HG03378 (cell line): ENCODE measurements at regions not wholly inside any gene's neighbourhood (a gene's known extent, or its start where the extent isn't known, plus 50 kb on each side); places are given as distances from the start of the nearest gene placed in this dataset.

Source experiments
- ATAC-seq: cut with Tn5 transposase; IDR thresholded peaks from one replicate; pipeline ENCODE4 v1.9.1; 2021; ENCODE audit warnings: mild to moderate bottlenecking, moderate library complexity; ENCODE audit not compliant: unreplicated experiment

DNA sequence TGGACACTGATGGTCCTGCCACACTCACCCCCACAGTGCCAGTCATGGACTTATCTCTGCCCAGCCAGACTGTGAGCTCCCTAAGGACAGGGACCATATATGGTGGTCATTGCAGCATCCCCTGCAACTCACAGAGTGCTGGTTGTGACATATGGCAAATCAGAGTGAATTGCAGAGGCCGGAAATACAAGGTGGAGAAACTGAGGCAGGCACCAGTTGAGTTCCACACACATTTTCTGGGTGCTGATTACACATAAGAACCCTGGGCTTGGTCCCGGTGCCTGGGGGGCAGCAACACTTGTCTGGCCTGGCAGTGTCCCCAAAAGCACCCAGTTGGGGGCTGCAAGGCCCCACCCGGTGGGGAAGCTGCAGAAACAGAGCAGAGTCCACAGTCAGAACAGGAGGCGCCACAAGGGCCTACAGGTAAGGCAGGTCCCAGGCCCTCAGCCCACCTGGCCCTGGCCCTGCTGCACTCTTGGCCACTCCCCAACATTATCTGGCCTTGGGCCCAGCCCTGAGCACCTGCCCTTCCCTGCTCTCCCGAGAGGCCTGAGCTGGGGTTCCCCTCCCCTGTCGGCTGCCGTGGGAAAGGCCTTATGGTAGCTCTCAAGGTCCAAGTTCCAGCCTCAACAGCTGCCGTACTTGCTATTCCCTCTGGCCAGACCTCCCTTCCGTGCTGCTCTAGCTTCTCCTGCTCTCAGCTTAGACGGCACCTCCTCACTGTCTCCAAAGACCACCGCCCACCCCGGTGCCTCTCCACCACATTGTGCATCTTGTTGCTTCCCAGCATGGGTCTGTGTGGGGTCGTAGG, 140.8 kb upstream of the PTPN1 start:
- no peak for ATAC-seq

DNA sequence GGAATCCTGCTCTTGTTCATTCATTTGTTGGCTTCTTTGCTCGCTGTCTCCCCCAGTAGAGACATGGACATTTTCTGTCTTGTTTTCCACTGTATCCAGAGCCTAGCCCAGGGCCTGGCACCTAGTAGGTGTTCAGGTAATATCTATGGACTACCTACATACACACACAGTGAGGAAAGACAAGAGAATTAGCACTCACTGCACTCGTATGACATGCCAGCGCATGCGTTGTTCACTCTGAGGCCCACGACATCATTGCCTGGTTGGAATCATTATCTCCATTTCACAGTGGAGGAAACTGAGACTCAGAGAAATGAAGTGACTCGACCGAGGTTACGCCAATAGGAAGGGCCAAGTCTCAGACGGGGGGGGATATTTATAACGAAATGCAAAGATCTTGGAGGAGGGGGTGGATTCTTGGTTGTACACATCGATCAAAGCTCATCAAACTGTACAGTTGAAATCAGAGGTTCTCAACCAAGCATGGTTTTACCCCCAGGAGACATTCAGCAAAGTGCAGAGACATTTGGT, 140.1 kb upstream of the PTPN1 start:
- no peak for ATAC-seq

DNA sequence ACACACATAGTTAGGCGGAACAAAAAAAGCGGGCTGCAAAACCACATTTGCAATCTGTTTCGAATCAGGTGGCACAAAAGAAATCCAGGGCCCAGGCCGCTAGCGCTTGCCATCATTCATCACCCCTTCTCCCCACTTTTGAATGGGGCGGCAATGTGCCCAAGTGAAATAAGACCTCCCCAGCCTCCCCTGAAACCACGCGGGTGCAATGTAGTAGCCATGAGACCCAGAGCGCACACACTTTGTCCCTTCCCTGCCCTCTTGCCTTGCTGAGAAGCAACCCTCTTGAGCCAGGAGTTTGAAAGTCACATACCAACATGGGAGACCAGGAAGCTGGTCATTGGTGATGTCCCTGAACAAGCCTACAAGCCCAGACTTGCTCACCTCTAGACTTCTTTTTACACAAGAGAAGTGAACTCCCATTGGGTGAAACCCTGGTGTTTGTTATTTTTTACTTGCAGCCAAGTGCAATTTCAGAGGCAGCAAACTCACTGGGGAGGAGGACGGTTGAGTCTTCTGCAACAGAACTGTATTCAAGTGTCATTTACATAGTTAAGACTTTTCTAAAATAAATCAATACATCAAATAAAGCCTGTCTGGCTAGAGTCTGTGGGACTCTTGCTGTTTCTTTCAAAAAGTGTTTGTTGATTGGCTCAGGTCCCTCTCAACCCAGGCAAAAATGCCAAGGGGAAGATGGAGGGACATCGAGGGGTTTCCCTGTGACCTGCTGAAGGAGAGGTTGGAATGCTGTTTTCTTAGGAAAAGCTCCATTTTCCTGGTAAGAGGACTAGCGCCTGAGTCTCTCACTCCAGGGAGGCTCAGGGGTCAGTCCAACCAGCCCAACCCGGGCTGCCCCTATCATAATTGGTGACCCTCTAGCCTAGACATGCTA, 138.1 kb upstream of the PTPN1 start:
- ATAC-seq: no peak

DNA sequence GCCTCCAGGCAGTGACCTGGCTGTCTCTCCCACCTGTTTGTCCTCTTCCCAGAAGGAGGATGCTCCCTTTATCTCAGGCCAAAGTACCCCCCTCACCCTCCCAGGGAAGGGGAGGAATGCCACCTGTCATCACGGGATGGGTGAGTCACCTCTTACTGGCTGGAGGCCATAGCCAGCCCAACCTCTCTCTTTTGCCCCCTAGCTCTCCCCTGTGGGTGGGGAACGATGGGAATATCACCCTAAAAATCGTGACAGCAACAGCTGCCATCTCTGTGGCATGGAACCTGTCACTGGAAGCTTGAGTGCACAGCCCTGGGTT, 137.5 kb upstream of the PTPN1 start:
- ATAC-seq: no peak

DNA sequence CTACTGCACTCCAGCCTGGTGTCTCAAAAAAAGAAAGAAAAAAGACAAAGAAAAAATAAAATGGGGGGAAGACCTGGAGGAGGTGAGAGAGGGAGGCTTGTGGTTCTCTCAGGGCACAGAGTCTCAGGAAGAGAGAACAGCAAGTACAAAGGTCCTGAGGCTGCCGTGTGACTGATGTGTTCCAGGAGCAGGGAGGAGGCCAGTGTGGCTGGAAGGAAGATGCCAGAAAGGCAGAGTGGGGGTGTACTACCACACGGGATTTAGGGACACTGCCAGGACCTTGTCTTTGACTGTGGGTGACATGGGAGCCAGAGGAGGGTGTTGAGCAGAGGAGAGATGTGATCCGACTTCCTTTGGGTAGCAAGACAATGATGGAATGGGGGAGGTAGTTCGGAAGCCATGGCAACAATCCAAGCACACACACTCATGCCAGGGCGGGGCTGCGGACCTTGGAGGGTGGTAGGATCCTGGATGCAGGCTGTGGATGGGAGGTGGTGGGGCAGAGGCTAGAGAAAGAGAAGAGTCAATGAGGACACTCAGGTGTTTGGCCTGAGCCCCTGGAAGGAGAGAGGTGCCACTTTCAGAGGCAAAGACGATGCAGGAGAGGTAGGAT, 136.4 kb upstream of the PTPN1 start:
- ATAC-seq: no peak

- ATAC-seq: no peak
Measured at GRCh38 chr20:50374541-50375078, 135.6 kb upstream of the PTPN1 start.

DNA sequence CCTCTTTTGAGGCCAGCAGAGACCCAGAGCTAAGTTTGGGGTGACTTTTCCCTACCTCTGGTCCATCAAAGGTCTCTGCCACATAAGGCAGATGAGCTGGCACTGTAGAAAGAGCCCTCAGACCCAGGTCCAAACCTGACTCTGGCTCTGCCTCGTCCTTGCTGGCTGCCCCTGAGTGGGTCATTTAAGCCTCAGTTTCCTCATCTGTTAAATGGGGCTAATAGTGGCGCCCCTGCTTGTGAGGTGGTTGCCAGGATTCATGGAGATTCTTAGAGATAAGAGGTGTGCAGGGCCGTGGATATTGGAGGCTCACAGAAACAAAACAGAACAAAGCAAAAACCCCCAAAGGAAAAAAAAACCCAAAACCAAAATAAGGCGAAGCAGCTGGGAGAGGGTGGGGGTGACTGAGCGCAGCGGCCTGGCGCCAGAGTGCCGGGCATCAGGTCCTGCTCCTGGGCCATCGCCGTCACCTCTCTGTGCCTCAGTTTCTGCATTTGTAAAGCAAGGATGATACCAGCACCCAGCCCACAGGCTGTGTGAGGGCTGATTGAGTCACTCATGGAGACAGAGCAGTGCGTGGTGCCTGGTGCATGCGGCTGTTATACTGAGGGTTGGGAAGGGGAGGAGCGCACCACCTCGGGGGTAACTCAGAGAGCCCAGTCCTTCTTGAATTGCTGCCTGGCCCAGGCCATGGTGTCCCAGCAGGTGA, 133.8 kb upstream of the PTPN1 start:
- ATAC-seq: no peak

DNA sequence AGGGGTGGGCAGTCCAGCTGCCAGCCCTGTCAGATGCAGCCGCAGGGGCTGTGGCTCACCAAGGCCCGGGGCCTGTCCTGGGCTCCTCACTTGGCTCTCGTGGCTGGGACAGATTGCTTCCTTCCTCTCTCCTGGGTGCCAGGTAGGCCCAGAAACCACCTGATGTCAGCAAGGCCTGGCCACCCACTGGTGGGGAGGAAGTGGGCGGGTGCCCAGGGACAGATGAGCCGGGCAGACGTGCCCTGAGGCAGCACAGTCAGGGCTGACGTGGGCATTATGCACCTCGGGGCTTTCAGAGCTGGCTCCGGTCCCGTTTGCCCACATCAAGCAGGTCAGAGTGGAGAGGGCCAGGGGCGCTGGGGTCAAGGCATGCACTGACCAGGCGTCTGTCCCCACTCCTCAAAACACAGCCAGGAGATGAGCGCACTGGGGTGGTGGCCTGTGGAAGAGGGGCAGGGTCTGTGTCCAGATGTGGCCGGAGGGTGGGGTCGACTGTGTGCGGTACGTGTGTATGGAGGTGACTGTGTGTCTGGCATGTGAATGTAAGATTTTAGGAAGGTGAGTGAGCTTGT, 133.2 kb upstream of the PTPN1 start:
- no peak for ATAC-seq

DNA sequence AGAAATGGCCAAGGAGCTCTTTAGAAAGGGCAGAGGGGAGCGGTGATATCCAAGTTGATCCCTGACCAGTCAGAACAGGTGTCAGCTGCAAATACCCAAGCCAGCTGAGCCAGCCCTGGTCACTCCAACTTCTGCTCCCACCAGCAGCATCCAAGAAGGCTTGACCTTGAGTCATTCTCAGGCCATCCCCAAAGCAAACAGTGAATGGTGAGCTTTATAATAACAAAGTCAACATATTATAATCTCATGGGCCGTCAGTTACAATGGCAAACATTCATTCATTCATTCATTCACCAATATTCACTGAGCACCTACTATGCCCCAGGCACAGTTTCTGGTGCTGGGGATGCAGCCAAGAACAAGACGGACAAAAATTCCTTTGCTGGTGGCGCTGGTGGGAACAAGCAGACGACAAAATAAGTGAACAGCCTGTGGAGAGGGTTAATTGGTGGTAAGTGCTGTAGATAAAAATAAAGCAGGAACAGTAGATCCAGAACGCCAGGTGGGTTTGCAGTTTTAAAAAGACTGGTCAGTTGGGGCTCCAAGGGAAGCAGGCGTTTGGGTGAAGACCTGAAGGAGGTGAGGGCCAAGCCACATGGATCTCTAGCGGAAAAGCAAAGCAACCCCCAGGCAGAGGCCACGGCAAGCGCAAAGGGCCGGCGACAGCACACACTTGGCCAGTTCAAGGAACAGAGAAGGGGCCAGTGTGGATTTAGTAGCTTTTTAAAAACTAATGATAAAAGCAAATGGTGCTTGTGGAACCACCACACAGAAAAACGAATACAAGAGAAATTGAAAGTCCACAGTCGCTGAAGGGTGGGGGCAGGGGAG, 131.8 kb upstream of the PTPN1 start:
- ATAC-seq: no peak

DNA sequence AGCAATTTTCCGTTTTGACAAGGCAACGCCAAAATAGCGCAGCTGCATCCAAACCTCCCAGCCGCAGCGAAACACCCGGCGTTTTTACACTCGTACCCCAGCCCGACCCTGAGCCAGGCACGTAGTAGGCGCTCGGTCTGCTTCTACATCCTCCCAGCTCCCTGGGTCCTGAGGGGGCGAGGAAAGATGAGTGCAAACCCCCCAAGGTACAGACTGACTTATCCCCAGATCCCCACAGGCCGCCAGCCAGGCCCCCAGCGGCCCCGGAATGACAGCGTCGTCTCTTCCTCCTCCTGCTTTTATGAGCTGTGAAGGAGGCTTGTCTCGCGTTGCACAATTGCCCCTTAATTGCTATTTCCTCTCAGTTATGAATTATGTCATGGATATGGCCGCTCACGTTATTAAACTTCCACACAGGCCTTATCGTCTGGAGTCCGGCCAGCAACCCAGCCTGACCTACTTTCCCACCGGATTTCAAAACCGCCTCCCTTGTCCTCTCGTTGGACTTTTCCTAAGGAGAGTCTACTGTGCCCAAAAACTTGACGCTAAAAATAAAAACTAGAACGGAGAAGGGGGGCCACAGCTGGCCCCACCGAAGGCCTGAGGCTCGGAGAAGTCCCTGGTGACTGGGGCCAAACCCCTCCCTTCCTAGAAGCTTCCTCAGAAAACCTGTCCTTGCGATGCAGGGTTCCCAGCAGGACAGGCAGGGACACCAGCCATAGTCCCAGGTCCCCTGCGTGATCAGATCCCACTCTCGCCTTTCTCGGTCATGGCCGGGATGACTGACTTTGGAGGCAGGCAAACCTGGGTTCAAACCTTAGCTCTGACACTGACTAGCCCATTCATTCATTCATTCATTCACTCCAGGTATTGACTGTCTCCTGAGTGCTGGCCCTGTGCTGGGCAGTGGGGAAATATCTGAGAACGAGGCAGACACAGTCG, 130.9 kb upstream of the PTPN1 start:
- no peak for ATAC-seq

GRCh38 chr20:50379991-50380696, 130.0 kb upstream of the PTPN1 start:
- ATAC-seq: no peak

GRCh38 chr20:50380697-50381040, 129.5 kb upstream of the PTPN1 start:
- ATAC-seq: no peak

GRCh38 chr20:50381075-50381732, 129.0 kb upstream of the PTPN1 start:
- no peak for ATAC-seq

- ATAC-seq: no peak
Measured at GRCh38 chr20:50381771-50382593, 128.2 kb upstream of the PTPN1 start.

DNA sequence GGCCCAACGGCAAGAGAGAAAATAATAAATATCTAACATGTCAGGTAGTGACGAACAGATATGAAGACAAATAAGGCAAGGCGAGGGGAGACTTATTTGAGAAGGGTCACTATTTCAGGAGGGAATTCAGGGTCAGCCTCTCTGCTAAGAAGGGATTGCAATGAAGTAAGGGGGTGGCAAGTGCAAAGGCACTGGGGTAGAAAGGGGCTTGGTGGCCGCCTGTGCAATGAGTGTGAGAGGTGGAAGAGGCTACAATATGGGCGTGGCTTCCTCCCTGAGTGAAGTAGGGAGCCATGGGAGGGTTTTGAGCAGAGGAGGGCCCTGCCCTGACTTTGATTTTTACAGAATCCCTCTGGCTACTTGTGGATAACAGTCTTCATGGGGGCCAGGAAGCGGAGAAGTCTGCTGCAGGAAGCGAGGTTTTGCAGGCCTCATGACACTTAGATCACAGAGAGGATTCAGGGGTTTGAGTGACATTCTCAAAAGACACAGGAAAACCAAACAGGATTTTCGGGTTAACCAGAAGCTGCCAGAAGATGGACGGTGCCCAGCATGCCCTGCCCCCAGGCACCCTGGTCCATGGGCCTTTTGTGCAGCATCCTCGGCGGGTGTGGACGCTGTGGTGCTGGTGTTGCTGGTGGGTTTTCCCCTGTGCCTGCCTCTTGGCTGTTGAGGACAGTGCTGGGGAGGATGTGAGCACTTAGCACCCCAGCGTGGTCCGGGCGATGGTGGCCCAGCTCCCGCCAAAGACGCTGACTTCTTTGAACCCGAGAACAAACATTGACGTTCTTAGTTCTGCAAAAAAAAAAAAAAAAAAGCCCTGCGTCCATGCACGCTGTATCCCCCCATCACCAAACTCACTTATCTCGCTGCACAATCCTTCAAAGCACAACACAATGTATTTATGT, 124.2 kb upstream of the PTPN1 start:
- no peak for ATAC-seq

DNA sequence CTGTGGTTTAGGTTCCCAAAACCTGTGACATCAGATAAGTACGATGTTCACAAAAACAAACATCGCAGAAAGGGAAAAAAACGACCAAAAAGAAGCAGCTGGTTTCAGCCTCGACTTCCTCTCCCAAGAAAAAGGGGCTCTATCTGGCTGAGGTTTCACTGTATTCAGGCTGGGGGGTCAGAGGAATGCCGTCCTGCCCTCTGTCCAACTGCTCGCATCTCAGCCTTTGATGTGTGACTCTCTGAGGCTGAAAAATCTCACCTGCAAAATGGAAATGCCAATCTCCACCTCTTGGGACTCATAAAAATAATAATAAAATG, 123.6 kb upstream of the PTPN1 start:
- no peak for ATAC-seq
